ENCODE measurements at regions not wholly inside any gene's neighbourhood (a gene's known extent, or its start where the extent isn't known, plus 50 kb on each side); places are given as distances from the start of the nearest gene placed in this dataset.

DNA sequence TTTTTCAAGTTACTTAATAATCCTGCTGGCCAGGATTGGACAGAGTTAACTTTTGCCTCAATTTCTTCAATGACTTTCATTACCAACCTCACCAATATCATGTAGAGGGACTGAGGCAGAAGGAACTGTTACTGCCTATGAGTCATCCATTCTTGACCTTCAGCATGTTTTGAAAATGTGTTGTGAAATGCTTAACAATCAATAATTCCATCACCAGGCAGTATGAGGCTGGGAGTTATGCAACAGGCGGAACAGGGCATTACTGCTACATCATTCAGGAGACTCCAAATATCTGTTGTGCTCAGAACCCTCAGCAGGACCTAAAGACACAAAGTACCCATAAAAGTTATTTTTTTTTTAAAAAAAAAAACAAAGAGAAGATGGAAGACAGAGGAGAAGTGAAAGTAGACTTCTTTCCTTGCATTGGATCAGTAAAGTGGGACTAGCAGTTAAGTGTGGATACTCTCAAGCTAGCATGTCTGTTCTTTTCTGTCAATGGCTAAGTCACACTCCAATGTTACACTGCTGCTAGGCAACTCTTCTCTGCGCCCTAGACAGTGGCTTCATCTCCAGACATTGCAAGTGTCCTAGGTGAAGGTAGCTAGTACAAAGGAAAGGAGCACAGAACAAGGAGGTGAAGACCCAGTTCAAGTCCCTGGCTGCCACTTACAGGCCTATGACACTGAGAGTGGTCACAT is 184.9 kb upstream of the LPP start:
- TF ChIP-seq CTCF (IDR thresholded peaks at IDR 0.05; ENCODE audit: insufficient read depth, low read depth, low read length, missing control alignments) = no peak
- no peak for DNase-seq (ENCODE audit: low read depth)

GRCh38 chr3:187969581-187969950 is 184.4 kb upstream of the LPP start:
- DNase-seq (ENCODE audit: low read depth) = no peak
- TF ChIP-seq CTCF (IDR thresholded peaks at IDR 0.05; ENCODE audit: insufficient read depth, low read depth, low read length, missing control alignments) = no peak
- H3K4me3 ChIP-seq (ENCODE audit: low read depth, low read length) = no peak overlapping the region

More for the DNA sequence above, 184.9 kb upstream of the LPP start:
- no peak overlapping the region for H3K4me3 ChIP-seq (ENCODE audit: low read depth, low read length)

GRCh38 chr3:187970106-187970505 is 183.9 kb upstream of the LPP start:
- no peak for DNase-seq (ENCODE audit: low read depth)
- TF ChIP-seq CTCF (IDR thresholded peaks at IDR 0.05; ENCODE audit: insufficient read depth, low read depth, low read length, missing control alignments) = no peak
- no peak overlapping the region for H3K4me3 ChIP-seq (ENCODE audit: low read depth, low read length)

GRCh38 chr3:187971629-187972028 is 182.3 kb upstream of the LPP start:
- no peak for DNase-seq (ENCODE audit: low read depth)
- H3K4me3 ChIP-seq (ENCODE audit: low read depth, low read length) = no peak overlapping the region
- TF ChIP-seq CTCF (IDR thresholded peaks at IDR 0.05; ENCODE audit: insufficient read depth, low read depth, low read length, missing control alignments) = no peak

GRCh38 chr3:187972454-187972853 is 181.5 kb upstream of the LPP start:
- TF ChIP-seq CTCF (IDR thresholded peaks at IDR 0.05; ENCODE audit: insufficient read depth, low read depth, low read length, missing control alignments) = no peak
- no peak overlapping the region for H3K4me3 ChIP-seq (ENCODE audit: low read depth, low read length)
- DNase-seq (ENCODE audit: low read depth) = no peak

DNA sequence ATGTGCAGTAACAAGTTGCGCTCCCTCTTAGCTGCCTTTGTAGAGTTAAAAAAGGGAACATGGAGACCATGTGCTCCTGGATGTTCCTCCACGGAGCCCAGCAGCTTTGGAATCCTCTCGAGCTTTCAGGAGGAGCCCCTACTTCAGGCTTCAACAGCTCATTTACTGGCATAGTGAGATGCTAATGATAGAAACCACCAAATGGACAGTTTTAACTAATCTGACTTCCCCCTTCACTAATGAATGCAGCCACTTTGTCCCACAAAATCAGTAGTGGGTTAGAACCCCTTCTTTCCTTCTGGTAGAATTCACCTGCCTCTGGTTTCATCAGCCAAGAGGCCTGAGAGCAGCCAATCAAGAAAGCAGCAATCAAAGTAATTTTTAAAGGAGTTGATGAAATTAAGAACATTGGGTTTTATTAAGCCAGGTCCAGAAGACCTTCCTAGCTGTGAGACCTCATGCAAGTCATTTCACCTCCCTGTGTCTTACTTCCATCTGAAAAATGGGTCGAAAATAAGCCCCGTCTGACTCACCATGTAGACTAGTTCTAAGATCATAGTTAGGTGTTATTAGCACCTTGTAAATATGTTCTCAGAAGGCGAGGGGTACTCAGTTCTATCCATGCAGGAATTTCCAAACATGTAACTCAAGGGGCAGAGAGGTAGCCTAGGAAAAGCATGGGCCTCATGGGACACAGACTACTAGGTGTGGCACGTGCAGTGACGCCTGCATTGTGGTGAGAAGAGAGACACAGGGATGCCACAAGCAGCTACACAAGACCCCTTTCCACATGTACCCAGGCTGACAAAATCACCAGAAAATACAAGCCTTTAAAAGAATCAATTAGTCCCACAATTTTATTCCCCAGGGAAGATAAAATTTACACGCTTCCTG is 179.7 kb upstream of the LPP start:
- no peak for TF ChIP-seq CTCF (IDR thresholded peaks at IDR 0.05; ENCODE audit: insufficient read depth, low read depth, low read length, missing control alignments)
- H3K4me3 ChIP-seq (ENCODE audit: low read depth, low read length) = no peak overlapping the region
- DNase-seq (ENCODE audit: low read depth) = no peak
